SK-N-SH treated with all-trans-retinoic acid at 6 μM for 48 hours (cell line): ENCODE measurements at regions not wholly inside any gene's neighbourhood (a gene's known extent, or its start where the extent isn't known, plus 50 kb on each side); places are given as distances from the start of the nearest gene placed in this dataset.

Experiments used
- ATAC-seq: fragments of 200-7000 bp; cut with Tn5 transposase; 3 replicates; pipeline ENCODE4 v1.9.1; 2020; ENCODE audit warnings: mild to moderate bottlenecking, moderate library complexity
- ARNTL ChIP-seq: fragments of 450-650 bp; formaldehyde crosslinking; IDR thresholded peaks from 2 replicates; pipeline ENCODE4 v1.5.0; 2020; ENCODE audit warnings: low read depth, mild to moderate bottlenecking, moderate library complexity, borderline replicate concordance
- CSDC2 ChIP-seq: fragments of 250-450 bp; sonication (Bioruptor Pico); IDR thresholded peaks from 2 replicates; pipeline ENCODE4 v1.5.0; 2020; ENCODE audit warnings: mild to moderate bottlenecking, moderate library complexity
- CSRNP3 ChIP-seq: fragments of 250-450 bp; sonication (Bioruptor Pico); IDR thresholded peaks from 2 replicates; pipeline ENCODE4 v1.5.1; 2021; ENCODE audit warnings: mild to moderate bottlenecking, moderate library complexity
- ESRRG ChIP-seq: fragments of 250-450 bp; sonication (Bioruptor Pico); IDR thresholded peaks from 2 replicates; pipeline ENCODE4 v1.6.1; 2021; ENCODE audit warnings: mild to moderate bottlenecking
- ISL1 ChIP-seq: fragments of 250-450 bp; sonication (Bioruptor Pico); IDR thresholded peaks from 2 replicates; pipeline ENCODE4 v2.1.2; 2022; ENCODE audit warnings: mild to moderate bottlenecking, moderate library complexity
- OSR1 ChIP-seq: fragments of 250-450 bp; sonication (Bioruptor Pico); IDR thresholded peaks from 2 replicates; pipeline ENCODE4 v1.8.0; 2022; ENCODE audit warnings: moderate library complexity, mild to moderate bottlenecking, inconsistent platforms
- PPARA ChIP-seq: fragments of 250-450 bp; sonication (Bioruptor Pico); IDR thresholded peaks from 2 replicates; pipeline ENCODE4 v1.5.0; 2020; ENCODE audit warnings: mild to moderate bottlenecking, borderline replicate concordance
- RARB ChIP-seq: fragments of 250-450 bp; sonication (Bioruptor Pico); IDR thresholded peaks from 2 replicates; pipeline ENCODE4 v1.8.0; 2021; ENCODE audit warnings: mild to moderate bottlenecking, moderate library complexity
- TCF4 ChIP-seq: fragments of 250-450 bp; sonication (Bioruptor Pico); IDR thresholded peaks from 2 replicates; pipeline ENCODE4 v1.8.0; 2021; ENCODE audit warnings: mild to moderate bottlenecking, moderate library complexity, borderline replicate concordance
- TOX ChIP-seq: fragments of 250-450 bp; sonication (Bioruptor Pico); IDR thresholded peaks from 2 replicates; pipeline ENCODE4 v1.8.0; 2021; ENCODE audit warnings: mild to moderate bottlenecking, moderate library complexity, borderline replicate concordance
- TSHZ2 ChIP-seq: fragments of 250-450 bp; sonication (Bioruptor Pico); IDR thresholded peaks from 2 replicates; pipeline ENCODE4 v1.5.0; 2020; ENCODE audit warnings: mild to moderate bottlenecking, moderate library complexity
- ZC3H10 ChIP-seq: fragments of 250-450 bp; sonication (Bioruptor Pico); IDR thresholded peaks from 2 replicates; pipeline ENCODE4 v1.5.1; 2021; ENCODE audit warnings: mild to moderate bottlenecking, moderate library complexity
- ZFP3 ChIP-seq: fragments of 250-450 bp; sonication (Bioruptor Pico); IDR thresholded peaks from 2 replicates; pipeline ENCODE4 v1.5.0; 2020; ENCODE audit warnings: mild to moderate bottlenecking, moderate library complexity
- ZFP30 ChIP-seq: fragments of 450-650 bp; formaldehyde crosslinking; IDR thresholded peaks from 2 replicates; pipeline ENCODE4 v1.5.0; 2022; ENCODE audit warnings: mild to moderate bottlenecking, moderate library complexity
- ZNF565 ChIP-seq: fragments of 450-650 bp; formaldehyde crosslinking; conservative IDR thresholded peaks from 2 replicates; pipeline ENCODE4 v1.5.0; 2020; ENCODE audit warnings: low read depth, mild to moderate bottlenecking, moderate library complexity
- ZNF70 ChIP-seq: fragments of 450-650 bp; formaldehyde crosslinking; IDR thresholded peaks from 2 replicates; pipeline ENCODE4 v1.5.0; 2020; ENCODE audit warnings: mild to moderate bottlenecking, moderate library complexity
- ZNF8 ChIP-seq: fragments of 450-650 bp; formaldehyde crosslinking; IDR thresholded peaks from 2 replicates; pipeline ENCODE4 v1.5.0; 2020; ENCODE audit warnings: mild to moderate bottlenecking, moderate library complexity
- TF ChIP-seq, protein P1 (sequence below): fragments of 250-450 bp; sonication (Bioruptor Pico); IDR thresholded peaks from 2 replicates; pipeline ENCODE4 v1.5.1; 2020; ENCODE audit warnings: low read depth, mild to moderate bottlenecking, moderate library complexity
- TF ChIP-seq, protein P2 (sequence below): fragments of 250-450 bp; sonication (Bioruptor Pico); IDR thresholded peaks from 2 replicates; pipeline ENCODE4 v1.8.0; 2020; ENCODE audit warnings: mild to moderate bottlenecking, moderate library complexity, borderline replicate concordance
- TF ChIP-seq, protein P3 (sequence below): fragments of 250-450 bp; sonication (Bioruptor Pico); IDR thresholded peaks from 2 replicates; pipeline ENCODE4 v1.8.0; 2021; ENCODE audit warnings: low read depth, mild to moderate bottlenecking, moderate library complexity, borderline replicate concordance

GRCh38 chrX:39990388-39990787, 107.4 kb downstream of the BCOR start:
- TF ChIP-seq ZNF8 (no peak), TSHZ2 (no peak), TCF4 (no peak), ZNF70 (CRISPR knock-in tag) (no peak), CSRNP3 (CRISPR knock-in tag) (no peak), ARNTL (CRISPR knock-in tag) (no peak), ZFP3 (CRISPR knock-in tag) (no peak), PPARA (CRISPR knock-in tag) (no peak)
- TF ChIP-seq, protein P1, sequence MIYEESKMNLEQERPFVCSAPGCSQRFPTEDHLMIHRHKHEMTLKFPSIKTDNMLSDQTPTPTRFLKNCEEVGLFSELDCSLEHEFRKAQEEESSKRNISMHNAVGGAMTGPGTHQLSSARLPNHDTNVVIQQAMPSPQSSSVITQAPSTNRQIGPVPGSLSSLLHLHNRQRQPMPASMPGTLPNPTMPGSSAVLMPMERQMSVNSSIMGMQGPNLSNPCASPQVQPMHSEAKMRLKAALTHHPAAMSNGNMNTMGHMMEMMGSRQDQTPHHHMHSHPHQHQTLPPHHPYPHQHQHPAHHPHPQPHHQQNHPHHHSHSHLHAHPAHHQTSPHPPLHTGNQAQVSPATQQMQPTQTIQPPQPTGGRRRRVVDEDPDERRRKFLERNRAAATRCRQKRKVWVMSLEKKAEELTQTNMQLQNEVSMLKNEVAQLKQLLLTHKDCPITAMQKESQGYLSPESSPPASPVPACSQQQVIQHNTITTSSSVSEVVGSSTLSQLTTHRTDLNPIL (CRISPR knock-in tag) = no peak
- TF ChIP-seq, all 23 proteins: peak for 0
- ATAC-seq = no peak

- no peak for ATAC-seq
- TF ChIP-seq ARNTL (CRISPR knock-in tag) = no peak
- no peak for TF ChIP-seq OSR1 (CRISPR knock-in tag)
- no peak for TF ChIP-seq ZFP30 (CRISPR knock-in tag)
- TF ChIP-seq CSDC2 (CRISPR knock-in tag) = no peak
- no peak for TF ChIP-seq CSRNP3 (CRISPR knock-in tag)
- no peak for TF ChIP-seq ZC3H10 (CRISPR knock-in tag)
- TF ChIP-seq, protein P2, sequence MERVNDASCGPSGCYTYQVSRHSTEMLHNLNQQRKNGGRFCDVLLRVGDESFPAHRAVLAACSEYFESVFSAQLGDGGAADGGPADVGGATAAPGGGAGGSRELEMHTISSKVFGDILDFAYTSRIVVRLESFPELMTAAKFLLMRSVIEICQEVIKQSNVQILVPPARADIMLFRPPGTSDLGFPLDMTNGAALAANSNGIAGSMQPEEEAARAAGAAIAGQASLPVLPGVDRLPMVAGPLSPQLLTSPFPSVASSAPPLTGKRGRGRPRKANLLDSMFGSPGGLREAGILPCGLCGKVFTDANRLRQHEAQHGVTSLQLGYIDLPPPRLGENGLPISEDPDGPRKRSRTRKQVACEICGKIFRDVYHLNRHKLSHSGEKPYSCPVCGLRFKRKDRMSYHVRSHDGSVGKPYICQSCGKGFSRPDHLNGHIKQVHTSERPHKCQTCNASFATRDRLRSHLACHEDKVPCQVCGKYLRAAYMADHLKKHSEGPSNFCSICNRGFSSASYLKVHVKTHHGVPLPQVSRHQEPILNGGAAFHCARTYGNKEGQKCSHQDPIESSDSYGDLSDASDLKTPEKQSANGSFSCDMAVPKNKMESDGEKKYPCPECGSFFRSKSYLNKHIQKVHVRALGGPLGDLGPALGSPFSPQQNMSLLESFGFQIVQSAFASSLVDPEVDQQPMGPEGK (CRISPR knock-in tag) = no peak
- TF ChIP-seq ESRRG = no peak
- no peak for TF ChIP-seq ZNF8
- no peak for TF ChIP-seq TCF4
- TF ChIP-seq ZNF70 (CRISPR knock-in tag) = no peak
- no peak for TF ChIP-seq ISL1
These were observed 105.5 kb downstream of the BCOR start for GRCh38 chrX:39992300-39992699.

DNA sequence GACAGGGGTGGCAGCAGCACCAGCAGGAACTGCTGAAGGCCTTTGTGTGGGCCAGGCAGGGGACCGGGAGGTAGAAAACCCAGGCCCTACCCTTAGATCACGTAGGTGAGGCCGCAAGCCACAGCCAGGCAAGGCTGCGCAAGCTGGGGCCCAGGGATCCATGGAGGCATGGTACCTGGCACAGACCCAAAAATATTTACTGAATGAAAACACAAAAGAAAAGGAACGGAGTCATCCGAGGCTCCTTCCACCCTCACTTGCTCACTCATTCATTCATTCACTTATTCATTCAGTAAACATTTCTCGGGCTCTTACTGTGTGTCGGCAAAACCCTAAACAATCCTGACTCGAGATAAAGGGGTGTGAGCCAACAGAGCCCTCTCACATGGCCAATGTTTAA, 102.3 kb downstream of the BCOR start:
- TF ChIP-seq TOX (CRISPR knock-in tag) (no peak), ZNF8 (no peak)
- TF ChIP-seq, protein P3, sequence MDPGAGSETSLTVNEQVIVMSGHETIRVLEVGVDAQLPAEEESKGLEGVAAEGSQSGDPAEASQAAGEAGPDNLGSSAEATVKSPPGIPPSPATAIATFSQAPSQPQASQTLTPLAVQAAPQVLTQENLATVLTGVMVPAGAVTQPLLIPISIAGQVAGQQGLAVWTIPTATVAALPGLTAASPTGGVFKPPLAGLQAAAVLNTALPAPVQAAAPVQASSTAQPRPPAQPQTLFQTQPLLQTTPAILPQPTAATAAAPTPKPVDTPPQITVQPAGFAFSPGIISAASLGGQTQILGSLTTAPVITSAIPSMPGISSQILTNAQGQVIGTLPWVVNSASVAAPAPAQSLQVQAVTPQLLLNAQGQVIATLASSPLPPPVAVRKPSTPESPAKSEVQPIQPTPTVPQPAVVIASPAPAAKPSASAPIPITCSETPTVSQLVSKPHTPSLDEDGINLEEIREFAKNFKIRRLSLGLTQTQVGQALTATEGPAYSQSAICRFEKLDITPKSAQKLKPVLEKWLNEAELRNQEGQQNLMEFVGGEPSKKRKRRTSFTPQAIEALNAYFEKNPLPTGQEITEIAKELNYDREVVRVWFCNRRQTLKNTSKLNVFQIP (CRISPR knock-in tag) = no peak
- TF ChIP-seq, all 23 proteins: peak for 0
- ATAC-seq = no peak

- ATAC-seq = no peak
- TF ChIP-seq ZNF8 (no peak), ZC3H10 (CRISPR knock-in tag) (no peak), CSRNP3 (CRISPR knock-in tag) (no peak), CSDC2 (CRISPR knock-in tag) (no peak), ZFP30 (CRISPR knock-in tag) (no peak), ESRRG (no peak), TOX (CRISPR knock-in tag) (no peak), ZNF565 (CRISPR knock-in tag) (no peak), RARB (CRISPR knock-in tag) (no peak)
- TF ChIP-seq, protein P1 (CRISPR knock-in tag) = no peak
- TF ChIP-seq, protein P3 (CRISPR knock-in tag) = no peak
These were observed 101.2 kb downstream of the BCOR start for GRCh38 chrX:39996536-39996935.
